GM23248 (cell line): ENCODE measurements at regions not wholly inside any gene's neighbourhood (a gene's known extent, or its start where the extent isn't known, plus 50 kb on each side); places are given as distances from the start of the nearest gene placed in this dataset.

Source experiments
- EZH2 ChIP-seq: fragments of 200-600 bp; sonication (generic); IDR thresholded peaks from 2 replicates; pipeline ENCODE4 v1.6.1; 2018; ENCODE audit warnings: antibody characterized with exemption, mild to moderate bottlenecking; ENCODE audit not compliant: insufficient read depth, poor library complexity, severe bottlenecking
- EZH2phosphoT487 ChIP-seq: fragments of 200-600 bp; sonication (generic); IDR thresholded peaks from 2 replicates; pipeline ENCODE4 v1.6.1; 2018; ENCODE audit warnings: antibody characterized with exemption, moderate library complexity, mild to moderate bottlenecking, low read depth; ENCODE audit not compliant: insufficient read depth

DNA sequence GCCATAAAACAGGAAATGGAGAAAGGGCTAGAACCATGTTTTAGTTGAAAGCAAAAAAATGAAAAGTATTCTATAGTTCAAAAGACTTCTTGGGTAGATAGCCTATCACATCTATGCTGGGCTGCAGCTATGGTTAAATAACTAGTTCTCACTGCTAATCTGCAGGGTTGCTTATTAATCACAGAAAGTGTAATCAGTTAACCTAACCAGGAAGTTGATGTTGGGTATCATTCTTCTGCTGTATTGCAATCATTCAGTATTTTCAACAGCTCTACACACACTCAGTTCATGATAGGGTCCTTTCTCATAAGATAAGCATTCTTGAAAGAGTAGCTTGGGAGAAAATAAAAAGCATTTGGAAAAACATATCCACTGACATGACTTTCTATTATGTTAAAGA lies 135.2 kb upstream of the TCF21 start:
- no peak for TF ChIP-seq EZH2
- TF ChIP-seq EZH2phosphoT487, result no peak
